OCI-LY1 (cell line): ENCODE measurements at regions not wholly inside any gene's neighbourhood (a gene's known extent, or its start where the extent isn't known, plus 50 kb on each side); places are given as distances from the start of the nearest gene placed in this dataset.

Experiments used
- CTCF ChIP-seq: fragments of 200-600 bp; sonication (generic), shearing (Covaris generic); IDR thresholded peaks from 2 replicates; pipeline ENCODE4 v1.5.1; 2017; ENCODE audit warnings: mild to moderate bottlenecking, antibody characterized with exemption, low read length, moderate library complexity, mixed read lengths
- EZH2 ChIP-seq: fragments of 200-600 bp; sonication (generic), shearing (Covaris generic); IDR thresholded peaks from 2 replicates; pipeline ENCODE4 v1.8.0; 2017; ENCODE audit warnings: borderline replicate concordance, mixed run types, mild to moderate bottlenecking, antibody characterized with exemption, low read length, moderate library complexity, mixed read lengths

- TF ChIP-seq CTCF (no peak), EZH2 (no peak)
These were observed 84.1 kb downstream of the SNX5 start for GRCh38 chr20:17884307-17885003.
